CD14-positive monocyte (primary cell): ENCODE measurements at regions not wholly inside any gene's neighbourhood (a gene's known extent, or its start where the extent isn't known, plus 50 kb on each side); places are given as distances from the start of the nearest gene placed in this dataset.

Experiments used
- DNase-seq, 3 donors: peaks; one replicate each; pipeline ENCODE4 v3.0.0-alpha.2; 2011 to 2022
- H2AFZ ChIP-seq: 2 replicates; pipeline ENCODE4 v1.6.0; 2012; ENCODE audit warnings: mild to moderate bottlenecking, low read depth, low read length, inconsistent platforms; ENCODE audit not compliant: insufficient read depth, poor library complexity, severe bottlenecking
- H3K27ac ChIP-seq, 2 donors: 1 replicate in 1 of 2; 2 replicates in 1 of 2; pipeline ENCODE4 v1.5.1; 2012 to 2013; ENCODE audit warnings: low read length in 2 of 2, control low read depth in 1 of 2, inconsistent platforms in 1 of 2, low read depth in 1 of 2, mild to moderate bottlenecking in 1 of 2
- H3K27me3 ChIP-seq, 2 donors: one replicate each; pipeline versions ENCODE4 v1.6.0 to v1.6.1; 2011 to 2013; ENCODE audit warnings: low read length in 2 of 2; ENCODE audit not compliant: control insufficient read depth in 2 of 2, insufficient read depth in 2 of 2
- H3K36me3 ChIP-seq, 2 donors: replicated peaks in 1 of 2; 1 replicate in 1 of 2; 2 replicates in 1 of 2; pipeline versions ENCODE4 v1.5.1 to v1.6.1; 2012 to 2013; ENCODE audit warnings: low read length in 2 of 2, control low read depth in 1 of 2, inconsistent platforms in 1 of 2, mild to moderate bottlenecking in 1 of 2; ENCODE audit not compliant: insufficient read depth in 2 of 2, control insufficient read depth in 1 of 2
- H3K4me1 ChIP-seq, 2 donors: 1 replicate in 1 of 2; 2 replicates in 1 of 2; pipeline versions ENCODE4 v1.5.1 to v1.6.1; 2012 to 2013; ENCODE audit warnings: low read length in 2 of 2, control low read depth in 1 of 2, inconsistent platforms in 1 of 2, mild to moderate bottlenecking in 1 of 2, moderate library complexity in 1 of 2; ENCODE audit not compliant: insufficient read depth in 2 of 2, control insufficient read depth in 1 of 2
- H3K4me2 ChIP-seq: replicated peaks from 2 replicates; pipeline ENCODE3; 2012; ENCODE audit warnings: low read length, moderate library complexity, mild to moderate bottlenecking; ENCODE audit not compliant: poor library complexity, severe bottlenecking; ENCODE audit errors: extremely low read depth
- H3K4me3 ChIP-seq, 3 experiments: fragments of 200-600 bp in 1 of 3; sonication (generic) in 1 of 3; replicated peaks in 1 of 3; 1 replicate in 2 of 3; 2 replicates in 1 of 3; pipeline ENCODE4 v1.5.1; 2011 to 2013; ENCODE audit warnings: low read length in 3 of 3, mild to moderate bottlenecking in 3 of 3, control low read depth in 2 of 3, low read depth in 2 of 3, inconsistent platforms in 1 of 3, moderate library complexity in 1 of 3
- H3K79me2 ChIP-seq: 2 replicates; pipeline ENCODE4 v1.6.0; 2012; ENCODE audit warnings: mild to moderate bottlenecking, control low read depth, inconsistent platforms, low read length, moderate library complexity; ENCODE audit not compliant: insufficient read depth
- H3K9ac ChIP-seq: 2 replicates; pipeline ENCODE4 v1.6.0; 2017; ENCODE audit warnings: low read length, mild to moderate bottlenecking; ENCODE audit not compliant: insufficient read depth, poor library complexity, severe bottlenecking
- H3K9me3 ChIP-seq, 2 donors: replicated peaks in 1 of 2; 1 replicate in 1 of 2; 2 replicates in 1 of 2; pipeline versions ENCODE4 v1.5.1 to v1.6.1; 2012 to 2013; ENCODE audit warnings: low read length in 2 of 2, control low read depth in 1 of 2; ENCODE audit not compliant: control insufficient read depth in 1 of 2, insufficient read depth in 1 of 2
- H4K20me1 ChIP-seq: 2 replicates; pipeline ENCODE4 v1.6.0; 2012; ENCODE audit warnings: mild to moderate bottlenecking, low read length, control low read depth, moderate library complexity; ENCODE audit not compliant: insufficient read depth
- H3K27ac Mint-ChIP-seq, 7 donors: one replicate each; pipeline ENCODE4 v1.8.0; 2020; ENCODE audit warnings: mild to moderate bottlenecking in 7 of 7, mixed read lengths in 7 of 7, moderate library complexity in 6 of 7, inconsistent platforms in 2 of 7
- H3K27me3 Mint-ChIP-seq, 3 donors: one replicate each; pipeline ENCODE4 v1.8.0; 2021 to 2022; ENCODE audit warnings: low read depth in 3 of 3, mild to moderate bottlenecking in 3 of 3, mixed read lengths in 3 of 3, moderate library complexity in 3 of 3, inconsistent platforms in 1 of 3
- H3K36me3 Mint-ChIP-seq, 2 donors: one replicate each; pipeline ENCODE4 v1.8.0; 2020; ENCODE audit warnings: mixed read lengths in 2 of 2, inconsistent platforms in 1 of 2, mild to moderate bottlenecking in 1 of 2
- H3K4me1 Mint-ChIP-seq: one replicate; pipeline ENCODE4 v1.8.0; 2020; ENCODE audit warnings: mild to moderate bottlenecking, mixed read lengths
- H3K4me3 Mint-ChIP-seq, 2 donors: one replicate each; pipeline ENCODE4 v1.8.0; 2020; ENCODE audit warnings: mild to moderate bottlenecking in 2 of 2, mixed read lengths in 2 of 2, moderate library complexity in 1 of 2
- H3K9me3 Mint-ChIP-seq, 7 donors: one replicate each; pipeline ENCODE4 v1.8.0; 2020 to 2022; ENCODE audit warnings: mixed read lengths in 7 of 7, mild to moderate bottlenecking in 6 of 7, moderate library complexity in 6 of 7, inconsistent platforms in 2 of 7
- WGBS: methylation state at CpG from one replicate; pipeline ENCODE4 v1.1.5; 2013; ENCODE audit warnings: missing lambda C conversion rate; ENCODE audit not compliant: insufficient coverage; 5-methylcytosine and 5-hydroxymethylcytosine counted together
- intact Hi-C, 2 donors: fragments of 100-400 bp; cut with micrococcal nuclease; formaldehyde crosslinking; loops; one replicate each; pipeline versions ENCODE4 v1.15.0 to v1.15.1; 2023
- TF ChIP-seq, protein P1 (sequence below): fragments of 200-600 bp; IDR thresholded peaks from one replicate; pipeline ENCODE4 v1.8.0; 2022; ENCODE audit warnings: antibody characterized with exemption, mild to moderate bottlenecking

DNA sequence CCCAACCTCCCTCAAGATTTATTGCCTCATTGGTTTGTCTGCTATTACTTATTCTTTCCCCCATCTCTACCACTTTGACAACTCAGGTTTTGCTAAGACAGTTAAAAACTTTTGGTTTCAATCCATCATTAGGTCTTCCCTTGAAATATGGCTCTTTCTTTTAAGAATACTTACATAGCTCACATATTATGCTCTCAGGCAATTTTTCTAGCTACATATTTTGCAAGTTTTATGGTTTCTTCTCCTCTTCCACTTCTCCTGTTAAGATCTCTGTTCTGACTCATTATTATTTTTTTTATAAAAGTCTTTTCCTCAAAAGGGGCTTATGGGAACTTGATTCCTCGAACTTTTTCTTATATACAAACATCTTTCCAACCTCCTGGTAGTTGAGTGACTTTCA, 192.4 kb upstream of the MPPED2 start:
- DNase-seq = no peak
- Mint-ChIP-seq H3K27me3 (peaks cover 0 to 2% (median 0%) of the 10 kb centered on the region in 3 donors), H3K36me3 (no peaks in the 10 kb centered on the region), H3K9me3 (peaks cover 0 to 6% (median 0%) of the 10 kb centered on the region in 7 donors), H3K4me3 (no peak overlapping the region), H3K4me1 (no peaks in the 10 kb centered on the region), H3K27ac (no peak overlapping the region)
- Histone ChIP-seq H3K4me2 (no peak overlapping the region), H3K79me2 (no peaks in the 10 kb centered on the region), H2AFZ (no peak overlapping the region), H3K4me1 (no peaks in the 10 kb centered on the region), H4K20me1 (no peaks in the 10 kb centered on the region), H3K9ac (no peak overlapping the region), H3K4me3 (no peak overlapping the region), H3K36me3 (no peaks in the 10 kb centered on the region), H3K27me3 (no peaks in the 10 kb centered on the region), H3K9me3 (peaks cover 0 to 5% of the 10 kb centered on the region in 2 donors), H3K27ac (no peak overlapping the region)
- WGBS = no CpG with 5 or more reads among the region's 1 CpG
- TF ChIP-seq, protein P1, sequence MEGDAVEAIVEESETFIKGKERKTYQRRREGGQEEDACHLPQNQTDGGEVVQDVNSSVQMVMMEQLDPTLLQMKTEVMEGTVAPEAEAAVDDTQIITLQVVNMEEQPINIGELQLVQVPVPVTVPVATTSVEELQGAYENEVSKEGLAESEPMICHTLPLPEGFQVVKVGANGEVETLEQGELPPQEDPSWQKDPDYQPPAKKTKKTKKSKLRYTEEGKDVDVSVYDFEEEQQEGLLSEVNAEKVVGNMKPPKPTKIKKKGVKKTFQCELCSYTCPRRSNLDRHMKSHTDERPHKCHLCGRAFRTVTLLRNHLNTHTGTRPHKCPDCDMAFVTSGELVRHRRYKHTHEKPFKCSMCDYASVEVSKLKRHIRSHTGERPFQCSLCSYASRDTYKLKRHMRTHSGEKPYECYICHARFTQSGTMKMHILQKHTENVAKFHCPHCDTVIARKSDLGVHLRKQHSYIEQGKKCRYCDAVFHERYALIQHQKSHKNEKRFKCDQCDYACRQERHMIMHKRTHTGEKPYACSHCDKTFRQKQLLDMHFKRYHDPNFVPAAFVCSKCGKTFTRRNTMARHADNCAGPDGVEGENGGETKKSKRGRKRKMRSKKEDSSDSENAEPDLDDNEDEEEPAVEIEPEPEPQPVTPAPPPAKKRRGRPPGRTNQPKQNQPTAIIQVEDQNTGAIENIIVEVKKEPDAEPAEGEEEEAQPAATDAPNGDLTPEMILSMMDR = no peak
- intact Hi-C loops = no loop called here

DNA sequence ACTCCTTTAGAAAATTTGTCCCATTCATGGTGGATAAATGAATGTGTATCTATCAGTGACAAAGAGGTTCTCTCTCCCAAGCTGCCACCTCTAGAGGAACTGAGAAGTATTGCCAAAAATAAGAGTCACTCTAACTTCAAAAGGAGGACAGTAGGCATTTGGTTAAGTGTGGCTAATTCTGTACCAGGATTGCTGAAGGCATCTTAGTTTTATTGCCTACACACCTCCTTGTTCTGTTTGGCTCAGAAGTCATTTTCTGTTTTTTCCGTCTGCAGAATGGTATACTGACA, 189.0 kb upstream of the MPPED2 start:
- Histone ChIP-seq H4K20me1 (no peaks in the 10 kb centered on the region), H3K9me3 (no peaks in the 10 kb centered on the region), H3K36me3 (no peaks in the 10 kb centered on the region), H3K27me3 (no peaks in the 10 kb centered on the region), H3K4me2 (no peak overlapping the region), H2AFZ (no peak overlapping the region), H3K79me2 (no peaks in the 10 kb centered on the region), H3K4me3 (no peak overlapping the region), H3K9ac (no peak overlapping the region), H3K4me1 (no peaks in the 10 kb centered on the region), H3K27ac (no peak overlapping the region)
- peaks cover 0 to 6% (median 0%) of the 10 kb centered on the region in 7 donors for H3K9me3 Mint-ChIP-seq
- intact Hi-C loops = no loop called here
- WGBS = 100% methylated on average over 1 of the region's 1 CpG
- peaks cover 0 to 2% (median 0%) of the 10 kb centered on the region in 3 donors for H3K27me3 Mint-ChIP-seq
- no peak overlapping the region for H3K4me3 Mint-ChIP-seq
- TF ChIP-seq, protein P1 = no peak
- DNase-seq = no peak
- H3K36me3 Mint-ChIP-seq = no peaks in the 10 kb centered on the region
- H3K27ac Mint-ChIP-seq = no peak overlapping the region
- H3K4me1 Mint-ChIP-seq = no peaks in the 10 kb centered on the region
